ENCODE measurements at regions not wholly inside any gene's neighbourhood (a gene's known extent, or its start where the extent isn't known, plus 50 kb on each side); places are given as distances from the start of the nearest gene placed in this dataset.

GRCh38 chr17:33639103-33639880, 346.2 kb upstream of the ASIC2 start:
- DNase-seq: no peak
- no peak for TF ChIP-seq POLR2A (IDR thresholded peaks at IDR 0.05)
- TF ChIP-seq CTCF (IDR thresholded peaks at IDR 0.05): no peak
- no peak for TF ChIP-seq EP300 (IDR thresholded peaks at IDR 0.05)
- H3K4me1 ChIP-seq (ENCODE audit: insufficient read depth): no peaks in the 10 kb centered on the region
- H3K27ac ChIP-seq: no peak overlapping the region
- H3K4me3 ChIP-seq: no peak overlapping the region
- intact Hi-C loops (cut with DNase I): no loop called here
- 48 to 60% (median 50%) methylated on average over 6 of the region's 6 CpGs for WGBS, 3 donors
- no peaks in the 10 kb centered on the region for H3K27me3 ChIP-seq
- no peaks in the 10 kb centered on the region for H3K9me3 ChIP-seq
- H3K36me3 ChIP-seq: no peaks in the 10 kb centered on the region

GRCh38 chr17:33640629-33641028, 347.5 kb upstream of the ASIC2 start:
- Histone ChIP-seq H3K27ac (no peak overlapping the region), H3K4me3 (no peak overlapping the region), H3K4me1 (ENCODE audit: insufficient read depth) (no peaks in the 10 kb centered on the region), H3K36me3 (no peaks in the 10 kb centered on the region), H3K27me3 (no peaks in the 10 kb centered on the region), H3K9me3 (no peaks in the 10 kb centered on the region)
- intact Hi-C loops (cut with DNase I): no loop called here
- 55 to 60% (median 55%) methylated on average over 8 of the region's 8 CpGs for WGBS, 3 donors
- no peak for DNase-seq
- no peak for TF ChIP-seq CTCF (IDR thresholded peaks at IDR 0.05)
- TF ChIP-seq EP300 (IDR thresholded peaks at IDR 0.05): no peak
- no peak for TF ChIP-seq POLR2A (IDR thresholded peaks at IDR 0.05)

GRCh38 chr17:33642002-33642401, 348.9 kb upstream of the ASIC2 start:
- H3K4me3 ChIP-seq: no peak overlapping the region
- no peaks in the 10 kb centered on the region for H3K27me3 ChIP-seq
- TF ChIP-seq CTCF (IDR thresholded peaks at IDR 0.05): no peak
- TF ChIP-seq EP300 (IDR thresholded peaks at IDR 0.05): no peak
- no peak for TF ChIP-seq POLR2A (IDR thresholded peaks at IDR 0.05)
- H3K36me3 ChIP-seq: no peaks in the 10 kb centered on the region
- H3K9me3 ChIP-seq: no peaks in the 10 kb centered on the region
- H3K4me1 ChIP-seq (ENCODE audit: insufficient read depth): no peaks in the 10 kb centered on the region
- intact Hi-C loops (cut with DNase I): no loop called here
- no peak overlapping the region for H3K27ac ChIP-seq
- 27 to 47% (median 30%) methylated on average over 1 of the region's 1 CpG for WGBS, 3 donors
- no peak for DNase-seq

GRCh38 chr17:33647956-33648355, 354.9 kb upstream of the ASIC2 start:
- no peaks in the 10 kb centered on the region for H3K27me3 ChIP-seq
- TF ChIP-seq POLR2A (IDR thresholded peaks at IDR 0.05) (no peak), EP300 (IDR thresholded peaks at IDR 0.05) (no peak), CTCF (IDR thresholded peaks at IDR 0.05) (no peak)
- no peaks in the 10 kb centered on the region for H3K4me1 ChIP-seq (ENCODE audit: insufficient read depth)
- intact Hi-C loops (cut with DNase I): no loop called here
- H3K9me3 ChIP-seq: no peaks in the 10 kb centered on the region
- DNase-seq: no peak
- 37 to 56% (median 42%) methylated on average over 2 of the region's 2 CpGs for WGBS, 3 donors
- no peak overlapping the region for H3K27ac ChIP-seq
- H3K36me3 ChIP-seq: no peaks in the 10 kb centered on the region
- H3K4me3 ChIP-seq: no peak overlapping the region
